ENCODE measurements at regions not wholly inside any gene's neighbourhood (a gene's known extent, or its start where the extent isn't known, plus 50 kb on each side); places are given as distances from the start of the nearest gene placed in this dataset.

GRCh38 chr2:42108852-42109251 lies 60.3 kb upstream of the EML4 start:
- DNase-seq (ENCODE audit: low read depth): no peak
- H3K4me3 ChIP-seq (ENCODE audit: low read length): no peak overlapping the region
- no peak for TF ChIP-seq CTCF (conservative IDR thresholded peaks at IDR 0.05; ENCODE audit: low read length)

GRCh38 chr2:42109959-42110640 lies 59.1 kb upstream of the EML4 start:
- DNase-seq (ENCODE audit: low read depth): no peak
- TF ChIP-seq CTCF (conservative IDR thresholded peaks at IDR 0.05; ENCODE audit: low read length): no peak
- H3K4me3 ChIP-seq (ENCODE audit: low read length): no peak overlapping the region

GRCh38 chr2:42110641-42111322 lies 58.4 kb upstream of the EML4 start:
- no peak for TF ChIP-seq CTCF (conservative IDR thresholded peaks at IDR 0.05; ENCODE audit: low read length)
- H3K4me3 ChIP-seq (ENCODE audit: low read length): no peak overlapping the region
- peak; percentile 82 for DNase-seq (ENCODE audit: low read depth)

GRCh38 chr2:42112418-42112817 lies 56.7 kb upstream of the EML4 start:
- no peak overlapping the region for H3K4me3 ChIP-seq (ENCODE audit: low read length)
- DNase-seq (ENCODE audit: low read depth): no peak
- TF ChIP-seq CTCF (conservative IDR thresholded peaks at IDR 0.05; ENCODE audit: low read length): no peak

GRCh38 chr2:42113452-42113851 lies 55.7 kb upstream of the EML4 start:
- H3K4me3 ChIP-seq (ENCODE audit: low read length): no peak overlapping the region
- no peak for TF ChIP-seq CTCF (conservative IDR thresholded peaks at IDR 0.05; ENCODE audit: low read length)
- DNase-seq (ENCODE audit: low read depth): no peak

- DNase-seq (ENCODE audit: low read depth): no peak
- no peak overlapping the region for H3K4me3 ChIP-seq (ENCODE audit: low read length)
- TF ChIP-seq CTCF (conservative IDR thresholded peaks at IDR 0.05; ENCODE audit: low read length): no peak
Measured at GRCh38 chr2:42114091-42114490, 55.1 kb upstream of the EML4 start.

GRCh38 chr2:42115588-42115987 lies 53.6 kb upstream of the EML4 start:
- H3K4me3 ChIP-seq (ENCODE audit: low read length): no peak overlapping the region
- TF ChIP-seq CTCF (conservative IDR thresholded peaks at IDR 0.05; ENCODE audit: low read length): no peak
- DNase-seq (ENCODE audit: low read depth): no peak

Data from AG10803 (cell line).